Lower leg skin (tissue), 3 donors: ENCODE measurements at regions not wholly inside any gene's neighbourhood (a gene's known extent, or its start where the extent isn't known, plus 50 kb on each side); places are given as distances from the start of the nearest gene placed in this dataset.

Experiments used
- CTCF ChIP-seq, 3 donors: fragments of 450-650 bp; IDR thresholded peaks; one replicate each; pipeline ENCODE4 v1.5.1; 2016; ENCODE audit warnings: antibody characterized with exemption in 3 of 3, mild to moderate bottlenecking in 3 of 3, moderate library complexity in 2 of 3
- POLR2A ChIP-seq, 2 donors: fragments of 450-650 bp; IDR thresholded peaks; one replicate each; pipeline ENCODE4 v1.6.1; 2016 to 2017; ENCODE audit warnings: antibody characterized with exemption in 2 of 2, mild to moderate bottlenecking in 1 of 2, moderate library complexity in 1 of 2

DNA sequence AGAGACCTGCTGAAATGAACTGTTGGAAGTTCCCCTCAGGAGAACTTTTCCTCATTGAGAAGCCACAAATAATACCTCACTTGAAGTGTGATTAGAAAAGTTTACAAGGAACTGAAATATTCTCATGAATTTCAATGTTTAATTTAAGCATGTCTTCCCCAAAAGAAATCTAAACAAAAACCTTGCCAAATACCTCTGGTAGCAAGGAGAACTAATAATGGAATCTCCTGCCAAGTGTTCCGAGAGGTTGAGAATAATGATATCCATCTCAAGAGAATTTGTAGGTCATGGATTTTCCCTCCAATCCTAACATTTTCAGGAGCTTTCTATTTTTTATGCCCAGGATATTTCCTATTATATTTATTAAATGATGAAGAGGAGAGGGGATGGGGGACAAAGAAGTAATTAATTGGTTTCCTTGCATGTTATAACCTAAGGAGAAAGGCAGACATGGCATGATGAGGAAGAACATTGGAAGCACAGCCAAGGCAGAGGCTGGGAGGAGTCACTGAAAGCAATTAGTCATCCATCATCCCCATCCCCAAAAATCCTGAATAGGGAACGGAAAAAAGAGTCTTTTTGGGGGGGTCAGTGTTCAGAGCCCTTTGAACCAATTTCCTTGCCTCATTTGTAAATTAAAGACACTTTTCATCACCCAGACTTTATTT is 93.6 kb upstream of the IL6 start:
- TF ChIP-seq CTCF (IDR thresholded peaks at IDR 0.05) (no peak), POLR2A (IDR thresholded peaks at IDR 0.05) (no peak)
